ENCODE measurements at regions not wholly inside any gene's neighbourhood (a gene's known extent, or its start where the extent isn't known, plus 50 kb on each side); places are given as distances from the start of the nearest gene placed in this dataset.

GRCh38 chr4:66991521-66991920, 553.8 kb downstream of the CENPC start:
- Histone ChIP-seq H3K4me1 (no peaks in the 10 kb centered on the region), H3K27ac (no peak overlapping the region), H3K36me3 (no peaks in the 10 kb centered on the region), H3K27me3 (no peaks in the 10 kb centered on the region), H3K4me3 (no peak overlapping the region), H3K9me3 (peaks cover 0 to 19% of the 10 kb centered on the region in 2 donors)
- TF ChIP-seq CTCF (IDR thresholded peaks at IDR 0.05), result no peak
- DNase-seq, result no peak
- intact Hi-C loops (cut with DNase I), result no loop called here
- no peak for ATAC-seq

GRCh38 chr4:66974665-66975064, 570.6 kb downstream of the CENPC start:
- H3K36me3 ChIP-seq, result no peaks in the 10 kb centered on the region
- no peak overlapping the region for H3K27ac ChIP-seq
- no peak for TF ChIP-seq CTCF (IDR thresholded peaks at IDR 0.05)
- H3K9me3 ChIP-seq, result no peaks in the 10 kb centered on the region
- H3K27me3 ChIP-seq, result no peaks in the 10 kb centered on the region
- DNase-seq, result no peak
- ATAC-seq, result no peak
- intact Hi-C loops (cut with DNase I), result no loop called here
- no peaks in the 10 kb centered on the region for H3K4me1 ChIP-seq
- no peak overlapping the region for H3K4me3 ChIP-seq

- Histone ChIP-seq H3K4me1 (no peaks in the 10 kb centered on the region), H3K9me3 (no peaks in the 10 kb centered on the region), H3K27ac (no peak overlapping the region), H3K36me3 (no peaks in the 10 kb centered on the region), H3K27me3 (no peaks in the 10 kb centered on the region), H3K4me3 (no peak overlapping the region)
- DNase-seq (no peak), ATAC-seq (no peak)
- intact Hi-C loops (cut with DNase I), result no loop called here
- TF ChIP-seq CTCF (IDR thresholded peaks at IDR 0.05), result no peak
Observed at GRCh38 chr4:66972087-66972486, 573.2 kb downstream of the CENPC start.

GRCh38 chr4:66964467-66964866, 580.8 kb downstream of the CENPC start:
- intact Hi-C loops (cut with DNase I), result no loop called here

GRCh38 chr4:66963084-66963483, 582.2 kb downstream of the CENPC start:
- H3K27me3 ChIP-seq, result no peaks in the 10 kb centered on the region
- no peak overlapping the region for H3K4me3 ChIP-seq
- no peak for DNase-seq
- H3K27ac ChIP-seq, result no peak overlapping the region
- no peak for TF ChIP-seq CTCF (IDR thresholded peaks at IDR 0.05)
- ATAC-seq, result no peak
- no peaks in the 10 kb centered on the region for H3K4me1 ChIP-seq
- intact Hi-C loops (cut with DNase I), result no loop called here
- no peaks in the 10 kb centered on the region for H3K36me3 ChIP-seq
- no peaks in the 10 kb centered on the region for H3K9me3 ChIP-seq

More at GRCh38 chr4:66964467-66964866, 580.8 kb downstream of the CENPC start:
- no peaks in the 10 kb centered on the region for H3K27me3 ChIP-seq
- DNase-seq, result no peak
- H3K27ac ChIP-seq, result no peak overlapping the region
- H3K4me3 ChIP-seq, result no peak overlapping the region
- no peak for TF ChIP-seq CTCF (IDR thresholded peaks at IDR 0.05)
- H3K36me3 ChIP-seq, result no peaks in the 10 kb centered on the region
- no peaks in the 10 kb centered on the region for H3K4me1 ChIP-seq
- ATAC-seq, result no peak
- no peaks in the 10 kb centered on the region for H3K9me3 ChIP-seq
